ENCODE measurements at regions not wholly inside any gene's neighbourhood (a gene's known extent, or its start where the extent isn't known, plus 50 kb on each side); places are given as distances from the start of the nearest gene placed in this dataset.

DNA sequence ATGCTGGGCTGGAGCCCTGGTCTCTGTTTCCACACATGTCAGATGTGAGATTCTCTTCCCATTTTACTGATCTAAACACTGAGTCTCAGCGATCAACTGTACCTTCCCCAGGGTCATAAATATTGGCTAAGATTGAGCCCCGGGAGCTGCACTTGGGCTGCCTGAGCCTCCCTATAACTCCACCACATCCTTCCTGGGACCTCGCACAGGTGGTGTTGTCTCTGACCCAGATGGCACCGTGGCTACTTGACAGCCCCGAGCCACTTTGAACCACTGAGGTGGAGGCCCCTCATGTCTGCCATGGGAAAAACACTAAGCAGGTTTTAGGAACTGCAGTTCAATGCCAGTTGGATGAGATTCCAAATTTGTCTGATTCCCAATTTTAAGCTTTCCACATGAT is 586.5 kb downstream of the IRX1 start:
- TF ChIP-seq, protein P1, sequence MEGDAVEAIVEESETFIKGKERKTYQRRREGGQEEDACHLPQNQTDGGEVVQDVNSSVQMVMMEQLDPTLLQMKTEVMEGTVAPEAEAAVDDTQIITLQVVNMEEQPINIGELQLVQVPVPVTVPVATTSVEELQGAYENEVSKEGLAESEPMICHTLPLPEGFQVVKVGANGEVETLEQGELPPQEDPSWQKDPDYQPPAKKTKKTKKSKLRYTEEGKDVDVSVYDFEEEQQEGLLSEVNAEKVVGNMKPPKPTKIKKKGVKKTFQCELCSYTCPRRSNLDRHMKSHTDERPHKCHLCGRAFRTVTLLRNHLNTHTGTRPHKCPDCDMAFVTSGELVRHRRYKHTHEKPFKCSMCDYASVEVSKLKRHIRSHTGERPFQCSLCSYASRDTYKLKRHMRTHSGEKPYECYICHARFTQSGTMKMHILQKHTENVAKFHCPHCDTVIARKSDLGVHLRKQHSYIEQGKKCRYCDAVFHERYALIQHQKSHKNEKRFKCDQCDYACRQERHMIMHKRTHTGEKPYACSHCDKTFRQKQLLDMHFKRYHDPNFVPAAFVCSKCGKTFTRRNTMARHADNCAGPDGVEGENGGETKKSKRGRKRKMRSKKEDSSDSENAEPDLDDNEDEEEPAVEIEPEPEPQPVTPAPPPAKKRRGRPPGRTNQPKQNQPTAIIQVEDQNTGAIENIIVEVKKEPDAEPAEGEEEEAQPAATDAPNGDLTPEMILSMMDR (conservative IDR thresholded peaks at IDR 0.05) = no peak
- Histone ChIP-seq H2BK5ac (ENCODE audit: insufficient read length, low read length) (no peak overlapping the region), H3T11ph (ENCODE audit: low read length) (no peak overlapping the region), H3K4me1 (ENCODE audit: insufficient read depth, low read length) (no peaks in the 10 kb centered on the region), H3K9me3 (ENCODE audit: control insufficient read depth, low read depth, low read length) (no peaks in the 10 kb centered on the region), H2BK12ac (ENCODE audit: insufficient read length, low read depth, low read length) (no peak overlapping the region), H3K23me2 (ENCODE audit: insufficient read length, low read depth, low read length, poor library complexity, severe bottlenecking) (no peaks in the 10 kb centered on the region), H2AK5ac (ENCODE audit: insufficient read length, low read length) (no peak overlapping the region), H2AFZ (ENCODE audit: low read length) (no peak overlapping the region), H3K18ac (ENCODE audit: insufficient read length, low read depth, low read length) (no peak overlapping the region), H4K91ac (ENCODE audit: insufficient read length, low read depth, low read length) (no peak overlapping the region), H3K4ac (ENCODE audit: low read depth, low read length) (no peak overlapping the region), H3K79me1 (ENCODE audit: insufficient read depth, low read depth, low read length, poor library complexity, severe bottlenecking) (no peaks in the 10 kb centered on the region), H3K23ac (ENCODE audit: insufficient read length, low read depth, low read length) (no peak overlapping the region), H3K9ac (ENCODE audit: extremely low read depth, insufficient read length, low read length) (no peak overlapping the region), H4K5ac (ENCODE audit: insufficient read length, low read depth, low read length) (no peak overlapping the region), H3K27ac (ENCODE audit: insufficient read length, low read depth, low read length) (no peak overlapping the region), H3K4me2 (ENCODE audit: insufficient read depth, insufficient read length, low read length) (no peak overlapping the region), H3K56ac (ENCODE audit: insufficient read length, low read depth, low read length) (no peak overlapping the region), H2BK120ac (ENCODE audit: low read depth, low read length, poor library complexity, severe bottlenecking) (no peak overlapping the region), H3K27me3 (ENCODE audit: insufficient read depth, low read length) (no peaks in the 10 kb centered on the region), H4K20me1 (ENCODE audit: control insufficient read depth, insufficient read depth, insufficient read length) (no peaks in the 10 kb centered on the region), H3K79me2 (ENCODE audit: insufficient read depth, low read length) (no peaks in the 10 kb centered on the region), H2BK15ac (ENCODE audit: low read depth, low read length) (no peak overlapping the region), H4K8ac (replicated peaks; ENCODE audit: insufficient read length, low read depth, low read length) (no peak overlapping the region), H2BK20ac (ENCODE audit: low read depth, low read length, poor library complexity, severe bottlenecking) (no peak overlapping the region), H3K14ac (ENCODE audit: insufficient read depth, low read length) (no peak overlapping the region)
- Mint-ChIP-seq H3K27me3 (ENCODE audit: low read depth) (no peaks in the 10 kb centered on the region), H3K27ac (no peak overlapping the region), H3K4me3 (no peak overlapping the region), H3K36me3 (ENCODE audit: insufficient read depth in 1 of 3, low read depth in 3 of 3) (peaks cover 0 to 20% (median 4%) of the 10 kb centered on the region in 3 experiments; a peak in 6 of 7 replicates), H3K9me3 (peaks cover 18 to 26% of the 10 kb centered on the region in 2 experiments; a peak in 4 of 5 replicates), H3K4me1 (no peaks in the 10 kb centered on the region)
- WGBS (ENCODE audit: extremely low coverage, insufficient read length, low lambda C conversion rate) = no CpG with 5 or more reads among the region's 5 CpGs
- no peak for DNase-seq

Measured in H9 (cell line).